ENCODE measurements at regions not wholly inside any gene's neighbourhood (a gene's known extent, or its start where the extent isn't known, plus 50 kb on each side); places are given as distances from the start of the nearest gene placed in this dataset.

GRCh38 chr6:150711584-150712504 lies 112.2 kb downstream of the PLEKHG1 start:
- Histone ChIP-seq H4K20me1 (ENCODE audit: insufficient read depth, low read length) (no peaks in the 10 kb centered on the region), H3K27ac (ENCODE audit: low read depth, low read length) (no peak overlapping the region), H3K4me3 (ENCODE audit: insufficient read depth, low read length) (no peak overlapping the region), H3K79me2 (ENCODE audit: insufficient read depth, low read length) (no peaks in the 10 kb centered on the region), H3K27me3 (ENCODE audit: insufficient read depth, low read length) (no peaks in the 10 kb centered on the region), H3K9me3 (ENCODE audit: low read depth, low read length) (no peaks in the 10 kb centered on the region), H2AFZ (ENCODE audit: low read length) (no peak overlapping the region), H3K4me1 (ENCODE audit: insufficient read depth, low read length) (no peaks in the 10 kb centered on the region), H3K36me3 (ENCODE audit: insufficient read depth, low read length) (no peaks in the 10 kb centered on the region), H3K4me2 (ENCODE audit: insufficient read depth, low read length) (no peak overlapping the region)
- DNase-seq (ENCODE audit: insufficient read length, low spot score, missing footprints) = no peak
- TF ChIP-seq, protein P1, sequence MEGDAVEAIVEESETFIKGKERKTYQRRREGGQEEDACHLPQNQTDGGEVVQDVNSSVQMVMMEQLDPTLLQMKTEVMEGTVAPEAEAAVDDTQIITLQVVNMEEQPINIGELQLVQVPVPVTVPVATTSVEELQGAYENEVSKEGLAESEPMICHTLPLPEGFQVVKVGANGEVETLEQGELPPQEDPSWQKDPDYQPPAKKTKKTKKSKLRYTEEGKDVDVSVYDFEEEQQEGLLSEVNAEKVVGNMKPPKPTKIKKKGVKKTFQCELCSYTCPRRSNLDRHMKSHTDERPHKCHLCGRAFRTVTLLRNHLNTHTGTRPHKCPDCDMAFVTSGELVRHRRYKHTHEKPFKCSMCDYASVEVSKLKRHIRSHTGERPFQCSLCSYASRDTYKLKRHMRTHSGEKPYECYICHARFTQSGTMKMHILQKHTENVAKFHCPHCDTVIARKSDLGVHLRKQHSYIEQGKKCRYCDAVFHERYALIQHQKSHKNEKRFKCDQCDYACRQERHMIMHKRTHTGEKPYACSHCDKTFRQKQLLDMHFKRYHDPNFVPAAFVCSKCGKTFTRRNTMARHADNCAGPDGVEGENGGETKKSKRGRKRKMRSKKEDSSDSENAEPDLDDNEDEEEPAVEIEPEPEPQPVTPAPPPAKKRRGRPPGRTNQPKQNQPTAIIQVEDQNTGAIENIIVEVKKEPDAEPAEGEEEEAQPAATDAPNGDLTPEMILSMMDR (IDR thresholded peaks at IDR 0.05; ENCODE audit: extremely low read depth, low read depth, low read length) = no peak

DNA sequence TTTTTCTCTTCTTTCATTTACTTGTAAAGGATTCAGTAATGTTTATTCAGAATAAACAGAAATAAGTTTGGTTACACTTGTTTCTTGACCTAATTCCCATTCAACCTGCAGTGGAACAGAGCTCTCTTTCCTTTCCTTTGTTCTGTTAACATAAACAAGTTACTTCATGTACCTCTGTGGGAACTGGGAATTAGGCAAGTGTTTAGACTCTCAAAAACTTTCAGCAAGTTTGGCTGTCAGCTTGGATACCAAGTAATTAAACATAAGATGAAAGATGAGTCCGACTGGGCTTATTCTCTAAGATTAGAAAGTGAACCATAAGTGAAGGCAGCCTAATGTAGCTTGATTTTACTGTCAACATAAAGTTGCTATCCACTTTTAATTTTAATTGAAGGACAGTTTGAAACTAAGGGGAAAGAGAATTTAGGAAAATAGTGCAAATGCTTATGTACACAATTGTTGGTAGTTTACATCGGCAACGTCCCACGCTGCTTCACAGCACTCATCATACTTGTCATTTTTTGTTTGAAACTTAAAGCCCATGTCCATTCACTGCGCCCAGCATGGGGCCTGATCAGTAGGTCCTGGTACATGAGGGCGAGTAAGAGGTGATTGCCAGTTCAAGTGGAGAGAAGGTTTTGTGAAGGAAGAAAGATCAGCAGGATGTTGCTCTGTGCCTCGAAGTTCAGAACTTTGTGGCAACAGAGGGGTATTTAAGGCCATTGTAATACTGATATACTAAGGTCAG lies 113.0 kb downstream of the PLEKHG1 start:
- TF ChIP-seq, protein P1 (IDR thresholded peaks at IDR 0.05; ENCODE audit: extremely low read depth, low read depth, low read length) = no peak
- H3K4me3 ChIP-seq (ENCODE audit: insufficient read depth, low read length) = no peak overlapping the region
- no peaks in the 10 kb centered on the region for H3K4me1 ChIP-seq (ENCODE audit: insufficient read depth, low read length)
- H3K36me3 ChIP-seq (ENCODE audit: insufficient read depth, low read length) = no peaks in the 10 kb centered on the region
- no peaks in the 10 kb centered on the region for H3K79me2 ChIP-seq (ENCODE audit: insufficient read depth, low read length)
- H2AFZ ChIP-seq (ENCODE audit: low read length) = no peak overlapping the region
- no peak overlapping the region for H3K27ac ChIP-seq (ENCODE audit: low read depth, low read length)
- DNase-seq (ENCODE audit: insufficient read length, low spot score, missing footprints) = no peak
- H4K20me1 ChIP-seq (ENCODE audit: insufficient read depth, low read length) = no peaks in the 10 kb centered on the region
- no peaks in the 10 kb centered on the region for H3K9me3 ChIP-seq (ENCODE audit: low read depth, low read length)
- H3K4me2 ChIP-seq (ENCODE audit: insufficient read depth, low read length) = no peak overlapping the region
- no peaks in the 10 kb centered on the region for H3K27me3 ChIP-seq (ENCODE audit: insufficient read depth, low read length)

GRCh38 chr6:150713487-150713886 lies 113.8 kb downstream of the PLEKHG1 start:
- H3K4me2 ChIP-seq (ENCODE audit: insufficient read depth, low read length) = no peak overlapping the region
- H3K36me3 ChIP-seq (ENCODE audit: insufficient read depth, low read length) = no peaks in the 10 kb centered on the region
- no peak overlapping the region for H3K27ac ChIP-seq (ENCODE audit: low read depth, low read length)
- H4K20me1 ChIP-seq (ENCODE audit: insufficient read depth, low read length) = no peaks in the 10 kb centered on the region
- no peak for DNase-seq (ENCODE audit: insufficient read length, low spot score, missing footprints)
- H3K79me2 ChIP-seq (ENCODE audit: insufficient read depth, low read length) = no peaks in the 10 kb centered on the region
- TF ChIP-seq, protein P1 (IDR thresholded peaks at IDR 0.05; ENCODE audit: extremely low read depth, low read depth, low read length) = no peak
- no peaks in the 10 kb centered on the region for H3K27me3 ChIP-seq (ENCODE audit: insufficient read depth, low read length)
- H3K9me3 ChIP-seq (ENCODE audit: low read depth, low read length) = no peaks in the 10 kb centered on the region
- H3K4me3 ChIP-seq (ENCODE audit: insufficient read depth, low read length) = no peak overlapping the region
- no peaks in the 10 kb centered on the region for H3K4me1 ChIP-seq (ENCODE audit: insufficient read depth, low read length)
- H2AFZ ChIP-seq (ENCODE audit: low read length) = no peak overlapping the region

DNA sequence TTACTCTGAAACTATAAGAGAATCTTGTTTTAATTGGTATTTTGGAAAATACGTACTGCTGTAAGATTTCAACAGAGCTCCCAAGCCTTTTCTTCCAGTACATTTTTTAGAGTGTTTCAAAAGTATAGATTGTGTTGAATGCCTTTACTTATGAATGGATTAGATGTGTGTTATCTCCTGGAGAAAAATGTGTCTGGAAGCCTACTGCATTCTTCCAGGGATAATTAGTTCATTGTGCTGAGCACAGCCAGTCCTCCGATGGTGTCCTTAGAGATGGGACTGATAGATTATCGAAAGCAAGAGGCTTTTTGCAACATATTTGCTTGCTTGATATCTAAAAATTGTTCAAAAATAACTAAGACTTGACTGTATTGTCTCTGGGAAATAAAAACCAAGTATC lies 114.2 kb downstream of the PLEKHG1 start:
- no peak overlapping the region for H3K27ac ChIP-seq (ENCODE audit: low read depth, low read length)
- no peaks in the 10 kb centered on the region for H3K27me3 ChIP-seq (ENCODE audit: insufficient read depth, low read length)
- TF ChIP-seq, protein P1 (IDR thresholded peaks at IDR 0.05; ENCODE audit: extremely low read depth, low read depth, low read length) = no peak
- H2AFZ ChIP-seq (ENCODE audit: low read length) = no peak overlapping the region
- no peak for DNase-seq (ENCODE audit: insufficient read length, low spot score, missing footprints)
- no peaks in the 10 kb centered on the region for H3K4me1 ChIP-seq (ENCODE audit: insufficient read depth, low read length)
- H3K4me2 ChIP-seq (ENCODE audit: insufficient read depth, low read length) = no peak overlapping the region
- H3K36me3 ChIP-seq (ENCODE audit: insufficient read depth, low read length) = no peaks in the 10 kb centered on the region
- H3K9me3 ChIP-seq (ENCODE audit: low read depth, low read length) = no peaks in the 10 kb centered on the region
- no peak overlapping the region for H3K4me3 ChIP-seq (ENCODE audit: insufficient read depth, low read length)
- H4K20me1 ChIP-seq (ENCODE audit: insufficient read depth, low read length) = no peaks in the 10 kb centered on the region
- H3K79me2 ChIP-seq (ENCODE audit: insufficient read depth, low read length) = no peaks in the 10 kb centered on the region

All from osteoblast (primary cell).